ENCODE measurements at regions not wholly inside any gene's neighbourhood (a gene's known extent, or its start where the extent isn't known, plus 50 kb on each side); places are given as distances from the start of the nearest gene placed in this dataset.

- TF ChIP-seq EZH2 (IDR thresholded peaks at IDR 0.05; ENCODE audit: borderline replicate concordance, low read length) = no peak
- TF ChIP-seq, protein P1, sequence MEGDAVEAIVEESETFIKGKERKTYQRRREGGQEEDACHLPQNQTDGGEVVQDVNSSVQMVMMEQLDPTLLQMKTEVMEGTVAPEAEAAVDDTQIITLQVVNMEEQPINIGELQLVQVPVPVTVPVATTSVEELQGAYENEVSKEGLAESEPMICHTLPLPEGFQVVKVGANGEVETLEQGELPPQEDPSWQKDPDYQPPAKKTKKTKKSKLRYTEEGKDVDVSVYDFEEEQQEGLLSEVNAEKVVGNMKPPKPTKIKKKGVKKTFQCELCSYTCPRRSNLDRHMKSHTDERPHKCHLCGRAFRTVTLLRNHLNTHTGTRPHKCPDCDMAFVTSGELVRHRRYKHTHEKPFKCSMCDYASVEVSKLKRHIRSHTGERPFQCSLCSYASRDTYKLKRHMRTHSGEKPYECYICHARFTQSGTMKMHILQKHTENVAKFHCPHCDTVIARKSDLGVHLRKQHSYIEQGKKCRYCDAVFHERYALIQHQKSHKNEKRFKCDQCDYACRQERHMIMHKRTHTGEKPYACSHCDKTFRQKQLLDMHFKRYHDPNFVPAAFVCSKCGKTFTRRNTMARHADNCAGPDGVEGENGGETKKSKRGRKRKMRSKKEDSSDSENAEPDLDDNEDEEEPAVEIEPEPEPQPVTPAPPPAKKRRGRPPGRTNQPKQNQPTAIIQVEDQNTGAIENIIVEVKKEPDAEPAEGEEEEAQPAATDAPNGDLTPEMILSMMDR (IDR thresholded peaks at IDR 0.05; ENCODE audit: low read length) = no peak
Measured at GRCh38 chr11:119902656-119903231, 173.7 kb upstream of the NECTIN1 start.

Data from OCI-LY1 (cell line).